ENCODE measurements at regions not wholly inside any gene's neighbourhood (a gene's known extent, or its start where the extent isn't known, plus 50 kb on each side); places are given as distances from the start of the nearest gene placed in this dataset.
A peak's percentile ranks its signal among the peaks of the same experiment; 100 is the strongest.

DNA sequence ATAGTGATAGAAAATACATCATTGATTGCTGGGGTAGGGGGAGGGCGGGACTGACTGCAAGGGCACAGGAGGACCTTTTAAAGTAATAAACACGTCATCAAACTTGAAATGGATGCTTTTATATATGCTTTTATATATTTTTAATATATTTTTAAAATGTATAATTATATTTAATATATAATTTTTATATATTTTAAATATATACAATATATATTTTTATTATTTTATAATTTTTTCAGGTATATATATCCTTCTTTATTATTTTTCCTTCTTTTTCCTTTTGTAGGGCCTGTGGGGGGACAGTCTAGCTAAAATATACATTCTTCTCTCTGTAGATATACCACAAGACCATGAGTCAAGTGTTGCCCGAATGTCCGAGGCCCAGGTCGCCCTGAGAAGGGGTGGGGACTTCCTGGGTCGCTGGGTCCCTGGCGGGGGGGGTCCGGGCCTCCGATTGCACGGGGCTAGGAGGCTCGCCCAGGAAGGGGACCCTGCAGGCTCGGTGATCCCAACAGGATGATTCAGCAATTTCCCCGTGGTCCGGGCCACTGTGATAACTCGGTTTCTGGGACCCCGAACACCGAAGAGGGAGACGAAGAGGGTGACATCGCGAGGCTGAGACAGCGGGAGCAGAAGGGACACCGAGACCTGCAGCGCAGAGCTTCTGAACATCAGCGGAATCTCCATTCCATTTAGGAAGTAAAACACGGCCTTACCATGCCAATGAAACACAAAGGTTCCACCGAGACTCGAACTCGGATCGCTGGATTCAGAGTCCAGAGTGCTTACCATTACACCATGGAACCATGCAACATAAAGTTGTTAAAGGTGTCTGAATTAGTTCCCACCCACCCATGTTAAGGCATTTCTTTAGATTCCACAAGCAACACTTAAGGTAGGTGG, 112.5 kb upstream of the NBPF11 start:
- POLR2A ChIA-PET = no interaction called here
- Histone ChIP-seq H3K4me1 (ENCODE audit: control insufficient read depth in 1 of 2, insufficient read depth in 2 of 2, low read depth in 1 of 2, low read length in 1 of 2) (peaks cover 0 to 6% of the 10 kb centered on the region in 2 experiments; a peak in 1 of 4 replicates), H3K9ac (no peak overlapping the region), H3K27ac (ENCODE audit: low read depth in 2 of 2, low read length in 1 of 2) (no peak overlapping the region), H3K4me2 (peak overlapping the region; percentile 91), H3K4me3 (ENCODE audit: low read depth in 2 of 2, low read length in 1 of 2) (peak overlapping the region in 1 of 2 experiments; percentile 41; a peak in 2 of 4 replicates), H3K36me3 (replicated peaks in 1 of 2; ENCODE audit: control insufficient read depth in 1 of 2, insufficient read depth in 2 of 2, low read length in 1 of 2) (no peaks in the 10 kb centered on the region), H3K27me3 (ENCODE audit: insufficient read depth) (peaks cover 15% of the 10 kb centered on the region), H3K9me3 (no peaks in the 10 kb centered on the region), H3K79me2 (ENCODE audit: insufficient read depth) (no peaks in the 10 kb centered on the region), H2AFZ (ENCODE audit: low read depth) (peak overlapping the region; percentile 78; the same call in 1 of the 2 replicates), H3F3A (replicated peaks; ENCODE audit: insufficient read depth) (peaks cover 4% of the 10 kb centered on the region), H4K20me1 (ENCODE audit: insufficient read depth) (no peaks in the 10 kb centered on the region), H3K9me2 (no peaks in the 10 kb centered on the region)
- no peak for DNase-seq
- CTCF ChIA-PET = no interaction called here
- 6% methylated on average over 29 of the region's 29 CpGs for WGBS (ENCODE audit: low lambda C conversion rate)
- TF ChIP-seq RXRA (IDR thresholded peaks at IDR 0.05; ENCODE audit: borderline replicate concordance, low read depth) = no peak; the same call in 1 of the 2 replicates
- TF ChIP-seq TAF1 (IDR thresholded peaks at IDR 0.05; ENCODE audit: borderline replicate concordance, low read depth, low read length) = no peak
- TF ChIP-seq NFIC (IDR thresholded peaks at IDR 0.05; ENCODE audit: borderline replicate concordance) = no peak
- TF ChIP-seq, protein P1, sequence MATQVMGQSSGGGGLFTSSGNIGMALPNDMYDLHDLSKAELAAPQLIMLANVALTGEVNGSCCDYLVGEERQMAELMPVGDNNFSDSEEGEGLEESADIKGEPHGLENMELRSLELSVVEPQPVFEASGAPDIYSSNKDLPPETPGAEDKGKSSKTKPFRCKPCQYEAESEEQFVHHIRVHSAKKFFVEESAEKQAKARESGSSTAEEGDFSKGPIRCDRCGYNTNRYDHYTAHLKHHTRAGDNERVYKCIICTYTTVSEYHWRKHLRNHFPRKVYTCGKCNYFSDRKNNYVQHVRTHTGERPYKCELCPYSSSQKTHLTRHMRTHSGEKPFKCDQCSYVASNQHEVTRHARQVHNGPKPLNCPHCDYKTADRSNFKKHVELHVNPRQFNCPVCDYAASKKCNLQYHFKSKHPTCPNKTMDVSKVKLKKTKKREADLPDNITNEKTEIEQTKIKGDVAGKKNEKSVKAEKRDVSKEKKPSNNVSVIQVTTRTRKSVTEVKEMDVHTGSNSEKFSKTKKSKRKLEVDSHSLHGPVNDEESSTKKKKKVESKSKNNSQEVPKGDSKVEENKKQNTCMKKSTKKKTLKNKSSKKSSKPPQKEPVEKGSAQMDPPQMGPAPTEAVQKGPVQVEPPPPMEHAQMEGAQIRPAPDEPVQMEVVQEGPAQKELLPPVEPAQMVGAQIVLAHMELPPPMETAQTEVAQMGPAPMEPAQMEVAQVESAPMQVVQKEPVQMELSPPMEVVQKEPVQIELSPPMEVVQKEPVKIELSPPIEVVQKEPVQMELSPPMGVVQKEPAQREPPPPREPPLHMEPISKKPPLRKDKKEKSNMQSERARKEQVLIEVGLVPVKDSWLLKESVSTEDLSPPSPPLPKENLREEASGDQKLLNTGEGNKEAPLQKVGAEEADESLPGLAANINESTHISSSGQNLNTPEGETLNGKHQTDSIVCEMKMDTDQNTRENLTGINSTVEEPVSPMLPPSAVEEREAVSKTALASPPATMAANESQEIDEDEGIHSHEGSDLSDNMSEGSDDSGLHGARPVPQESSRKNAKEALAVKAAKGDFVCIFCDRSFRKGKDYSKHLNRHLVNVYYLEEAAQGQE (IDR thresholded peaks at IDR 0.05; ENCODE audit: low read depth, low read length) = no peak
- peak; percentile 18; the same call in 1 of the 2 replicates for TF ChIP-seq FOSL2 (IDR thresholded peaks at IDR 0.05; ENCODE audit: borderline replicate concordance, low read depth)
- peak; percentile 34; the same call in 1 of the 2 replicates for TF ChIP-seq TEAD4 (IDR thresholded peaks at IDR 0.05; ENCODE audit: borderline replicate concordance, insufficient read depth)
- no peak for TF ChIP-seq RFX5 (IDR thresholded peaks at IDR 0.05; ENCODE audit: low read length)
- TF ChIP-seq, protein P2, sequence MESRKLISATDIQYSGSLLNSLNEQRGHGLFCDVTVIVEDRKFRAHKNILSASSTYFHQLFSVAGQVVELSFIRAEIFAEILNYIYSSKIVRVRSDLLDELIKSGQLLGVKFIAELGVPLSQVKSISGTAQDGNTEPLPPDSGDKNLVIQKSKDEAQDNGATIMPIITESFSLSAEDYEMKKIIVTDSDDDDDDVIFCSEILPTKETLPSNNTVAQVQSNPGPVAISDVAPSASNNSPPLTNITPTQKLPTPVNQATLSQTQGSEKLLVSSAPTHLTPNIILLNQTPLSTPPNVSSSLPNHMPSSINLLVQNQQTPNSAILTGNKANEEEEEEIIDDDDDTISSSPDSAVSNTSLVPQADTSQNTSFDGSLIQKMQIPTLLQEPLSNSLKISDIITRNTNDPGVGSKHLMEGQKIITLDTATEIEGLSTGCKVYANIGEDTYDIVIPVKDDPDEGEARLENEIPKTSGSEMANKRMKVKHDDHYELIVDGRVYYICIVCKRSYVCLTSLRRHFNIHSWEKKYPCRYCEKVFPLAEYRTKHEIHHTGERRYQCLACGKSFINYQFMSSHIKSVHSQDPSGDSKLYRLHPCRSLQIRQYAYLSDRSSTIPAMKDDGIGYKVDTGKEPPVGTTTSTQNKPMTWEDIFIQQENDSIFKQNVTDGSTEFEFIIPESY (IDR thresholded peaks at IDR 0.05; ENCODE audit: borderline replicate concordance, low read depth) = no peak
- no peak for TF ChIP-seq USF2 (IDR thresholded peaks at IDR 0.05; ENCODE audit: borderline replicate concordance, low read depth, low read length)
- TF ChIP-seq TCF12 (IDR thresholded peaks at IDR 0.05) = no peak
- no peak for TF ChIP-seq MEF2A (IDR thresholded peaks at IDR 0.05; ENCODE audit: borderline replicate concordance, low read depth)
- no peak for TF ChIP-seq YY1 (IDR thresholded peaks at IDR 0.05; ENCODE audit: low read depth)
- TF ChIP-seq SIN3A (IDR thresholded peaks at IDR 0.05; ENCODE audit: borderline replicate concordance, low read depth, low read length) = no peak
- TF ChIP-seq FOXM1 (IDR thresholded peaks at IDR 0.05; ENCODE audit: low read depth) = no peak
- TF ChIP-seq SMC3 (IDR thresholded peaks at IDR 0.05; ENCODE audit: low read depth, low read length) = no peak
- TF ChIP-seq NRF1 (IDR thresholded peaks at IDR 0.05; ENCODE audit: low read depth, low read length) = no peak
- TF ChIP-seq GABPA (IDR thresholded peaks at IDR 0.05; ENCODE audit: low read depth) = no peak
- TF ChIP-seq IRF3 (IDR thresholded peaks at IDR 0.05; ENCODE audit: low read depth, low read length) = no peak
- no peak for TF ChIP-seq RCOR1 (IDR thresholded peaks at IDR 0.05; ENCODE audit: low read length)
- TF ChIP-seq FOXJ3 (CRISPR knock-in tag; IDR thresholded peaks at IDR 0.05) = no peak
- TF ChIP-seq RAD21 (IDR thresholded peaks at IDR 0.05; ENCODE audit: low read length) = no peak
- no peak for TF ChIP-seq JUND (IDR thresholded peaks at IDR 0.05)
- peak; percentile 12; the same call in 1 of the 2 replicates for TF ChIP-seq ELF1 (IDR thresholded peaks at IDR 0.05)
- TF ChIP-seq USF1 (IDR thresholded peaks at IDR 0.05; ENCODE audit: borderline replicate concordance, low read depth) = no peak
- 0 out of 2 replicates have a peak, but pooled peaks have one; percentile 1 for TF ChIP-seq MAX (IDR thresholded peaks at IDR 0.05; ENCODE audit: low read depth)

Data from SK-N-SH (cell line).